ENCODE measurements at regions not wholly inside any gene's neighbourhood (a gene's known extent, or its start where the extent isn't known, plus 50 kb on each side); places are given as distances from the start of the nearest gene placed in this dataset.

GRCh38 chr20:55597526-55597925, 407.8 kb downstream of the CBLN4 start:
- CTCF ChIA-PET, result no interaction called here
- intact Hi-C loops (cut with micrococcal nuclease; ENCODE audit: unreplicated experiment), result no loop called here
- peaks cover 9% of the 10 kb centered on the region for H3K27me3 ChIP-seq (ENCODE audit: insufficient read depth, low read depth)
- H3K9me2 ChIP-seq (ENCODE audit: insufficient read depth), result no peaks in the 10 kb centered on the region
- 0 out of 2 replicates have a peak, but pooled peaks cover 2% of the 10 kb centered on the region for H3K9me3 ChIP-seq (ENCODE audit: insufficient read depth, low read depth)
- H3K4me2 ChIP-seq, result no peak overlapping the region
- no peak for DNase-seq
- no peaks in the 10 kb centered on the region for H3F3A ChIP-seq (ENCODE audit: insufficient read depth, low read depth)
- H3K79me2 ChIP-seq (ENCODE audit: low read depth), result no peaks in the 10 kb centered on the region
- H3K36me3 ChIP-seq (ENCODE audit: low read depth), result no peaks in the 10 kb centered on the region
- POLR2A ChIA-PET (ENCODE audit: unreplicated experiment), result no interaction called here
- BruUV-seq (replicated peaks), result no TSS peak
- no peak overlapping the region for H2AFZ ChIP-seq
- no peak overlapping the region for H3K27ac ChIP-seq
- H4K20me1 ChIP-seq (ENCODE audit: insufficient read depth), result no peaks in the 10 kb centered on the region; the same call in 1 of the 2 replicates
- H3K4me3 ChIP-seq, result no peak overlapping the region
- no peaks in the 10 kb centered on the region for H3K4me1 ChIP-seq (replicated peaks; ENCODE audit: insufficient read depth)
- TF ChIP-seq EZH2 (IDR thresholded peaks at IDR 0.05; ENCODE audit: low read depth), result no peak

DNA sequence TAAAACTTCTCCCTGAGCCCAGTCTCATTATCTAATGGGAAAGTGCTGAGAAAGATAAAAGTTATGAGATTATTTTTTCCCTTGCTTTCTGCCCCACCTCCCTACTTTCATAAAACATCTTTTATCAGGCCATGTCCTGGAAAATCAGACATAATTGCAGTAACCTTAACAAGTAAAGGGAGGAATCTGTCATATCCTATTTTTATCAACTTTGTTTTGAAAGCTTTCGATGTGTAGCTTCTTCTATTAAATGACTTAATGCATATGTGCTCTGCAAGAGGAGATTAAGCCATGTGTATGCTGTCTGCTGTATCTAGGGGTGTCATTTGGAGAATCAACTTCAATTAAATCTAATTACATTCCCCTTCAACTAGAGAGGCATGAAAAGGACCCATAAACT, 408.9 kb downstream of the CBLN4 start:
- no peak overlapping the region for H2AFZ ChIP-seq
- 0 out of 2 replicates have a peak, but pooled peaks cover 2% of the 10 kb centered on the region for H4K20me1 ChIP-seq (ENCODE audit: insufficient read depth)
- no peaks in the 10 kb centered on the region for H3K36me3 ChIP-seq (ENCODE audit: low read depth)
- CTCF ChIA-PET, result no interaction called here
- no peaks in the 10 kb centered on the region for H3K4me1 ChIP-seq (replicated peaks; ENCODE audit: insufficient read depth)
- POLR2A ChIA-PET (ENCODE audit: unreplicated experiment), result no interaction called here
- H3K9me2 ChIP-seq (ENCODE audit: insufficient read depth), result no peaks in the 10 kb centered on the region
- intact Hi-C loops (cut with micrococcal nuclease; ENCODE audit: unreplicated experiment), result no loop called here
- no peak overlapping the region for H3K4me3 ChIP-seq
- no peak overlapping the region for H3K4me2 ChIP-seq
- H3K9me3 ChIP-seq (ENCODE audit: insufficient read depth, low read depth), result 0 out of 2 replicates have a peak, but pooled peaks cover 2% of the 10 kb centered on the region
- TF ChIP-seq EZH2 (IDR thresholded peaks at IDR 0.05; ENCODE audit: low read depth), result no peak
- no TSS peak for BruUV-seq (replicated peaks)
- H3K79me2 ChIP-seq (ENCODE audit: low read depth), result no peaks in the 10 kb centered on the region
- no peak for DNase-seq
- no peak overlapping the region for H3K27ac ChIP-seq
- H3F3A ChIP-seq (ENCODE audit: insufficient read depth, low read depth), result no peaks in the 10 kb centered on the region
- peaks cover 12% of the 10 kb centered on the region for H3K27me3 ChIP-seq (ENCODE audit: insufficient read depth, low read depth)

GRCh38 chr20:55592866-55593265, 412.5 kb downstream of the CBLN4 start:
- H3K4me3 ChIP-seq, result no peak overlapping the region
- 0 out of 2 replicates have a peak, but pooled peaks cover 2% of the 10 kb centered on the region for H3K9me3 ChIP-seq (ENCODE audit: insufficient read depth, low read depth)
- TF ChIP-seq EZH2 (IDR thresholded peaks at IDR 0.05; ENCODE audit: low read depth), result no peak
- TF ChIP-seq, protein P1, sequence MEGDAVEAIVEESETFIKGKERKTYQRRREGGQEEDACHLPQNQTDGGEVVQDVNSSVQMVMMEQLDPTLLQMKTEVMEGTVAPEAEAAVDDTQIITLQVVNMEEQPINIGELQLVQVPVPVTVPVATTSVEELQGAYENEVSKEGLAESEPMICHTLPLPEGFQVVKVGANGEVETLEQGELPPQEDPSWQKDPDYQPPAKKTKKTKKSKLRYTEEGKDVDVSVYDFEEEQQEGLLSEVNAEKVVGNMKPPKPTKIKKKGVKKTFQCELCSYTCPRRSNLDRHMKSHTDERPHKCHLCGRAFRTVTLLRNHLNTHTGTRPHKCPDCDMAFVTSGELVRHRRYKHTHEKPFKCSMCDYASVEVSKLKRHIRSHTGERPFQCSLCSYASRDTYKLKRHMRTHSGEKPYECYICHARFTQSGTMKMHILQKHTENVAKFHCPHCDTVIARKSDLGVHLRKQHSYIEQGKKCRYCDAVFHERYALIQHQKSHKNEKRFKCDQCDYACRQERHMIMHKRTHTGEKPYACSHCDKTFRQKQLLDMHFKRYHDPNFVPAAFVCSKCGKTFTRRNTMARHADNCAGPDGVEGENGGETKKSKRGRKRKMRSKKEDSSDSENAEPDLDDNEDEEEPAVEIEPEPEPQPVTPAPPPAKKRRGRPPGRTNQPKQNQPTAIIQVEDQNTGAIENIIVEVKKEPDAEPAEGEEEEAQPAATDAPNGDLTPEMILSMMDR (conservative IDR thresholded peaks at IDR 0.05), result no peak
- no peak overlapping the region for H3K4me2 ChIP-seq
- no peaks in the 10 kb centered on the region for H3K79me2 ChIP-seq (ENCODE audit: low read depth)
- BruUV-seq (replicated peaks), result no TSS peak
- ChIA-PET CTCF (no interaction called here), POLR2A (ENCODE audit: unreplicated experiment) (no interaction called here)
- H3K27me3 ChIP-seq (ENCODE audit: insufficient read depth, low read depth), result peaks cover 20% of the 10 kb centered on the region
- no peak overlapping the region for H2AFZ ChIP-seq
- H3K36me3 ChIP-seq (ENCODE audit: low read depth), result no peaks in the 10 kb centered on the region
- H3K27ac ChIP-seq, result no peak overlapping the region
- intact Hi-C loops (cut with micrococcal nuclease; ENCODE audit: unreplicated experiment), result no loop called here
- H3F3A ChIP-seq (ENCODE audit: insufficient read depth, low read depth), result no peaks in the 10 kb centered on the region
- H4K20me1 ChIP-seq (ENCODE audit: insufficient read depth), result 0 out of 2 replicates have a peak, but pooled peaks cover 5% of the 10 kb centered on the region
- no peaks in the 10 kb centered on the region for H3K9me2 ChIP-seq (ENCODE audit: insufficient read depth)
- H3K4me1 ChIP-seq (replicated peaks; ENCODE audit: insufficient read depth), result no peaks in the 10 kb centered on the region
- DNase-seq, result no peak

- Histone ChIP-seq H4K20me1 (ENCODE audit: insufficient read depth) (0 out of 2 replicates have a peak, but pooled peaks cover 5% of the 10 kb centered on the region), H3K27ac (no peak overlapping the region), H3K36me3 (ENCODE audit: low read depth) (no peaks in the 10 kb centered on the region), H3K4me3 (no peak overlapping the region), H3K79me2 (ENCODE audit: low read depth) (no peaks in the 10 kb centered on the region), H3K4me2 (no peak overlapping the region), H3F3A (ENCODE audit: insufficient read depth, low read depth) (no peaks in the 10 kb centered on the region), H3K4me1 (replicated peaks; ENCODE audit: insufficient read depth) (no peaks in the 10 kb centered on the region), H3K9me2 (ENCODE audit: insufficient read depth) (no peaks in the 10 kb centered on the region), H2AFZ (no peak overlapping the region), H3K9me3 (ENCODE audit: insufficient read depth, low read depth) (no peaks in the 10 kb centered on the region), H3K27me3 (ENCODE audit: insufficient read depth, low read depth) (peaks cover 10% of the 10 kb centered on the region)
- no peak for DNase-seq
- POLR2A ChIA-PET (ENCODE audit: unreplicated experiment), result no interaction called here
- TF ChIP-seq, protein P1 (conservative IDR thresholded peaks at IDR 0.05), result no peak
- TF ChIP-seq EZH2 (IDR thresholded peaks at IDR 0.05; ENCODE audit: low read depth), result no peak
- no TSS peak for BruUV-seq (replicated peaks)
- CTCF ChIA-PET, result no interaction called here
- intact Hi-C loops (cut with micrococcal nuclease; ENCODE audit: unreplicated experiment), result no loop called here
Observed at GRCh38 chr20:55586610-55587009, 418.7 kb downstream of the CBLN4 start.

Data from PC-9 (cell line).